OCI-LY3 (cell line): ENCODE measurements at regions not wholly inside any gene's neighbourhood (a gene's known extent, or its start where the extent isn't known, plus 50 kb on each side); places are given as distances from the start of the nearest gene placed in this dataset.
"Not testable (repeated sequence)": the region's sequence is repeated elsewhere in the genome, so short reads cannot be mapped to it uniquely, and the experiment has no call there.

Experiments
- H2AFZ ChIP-seq: fragments of 200-600, 300-600 bp; shearing (Covaris generic); 2 replicates; pipeline ENCODE4 v1.6.0; 2014; ENCODE audit warnings: antibody characterized with exemption, low read depth, low read length
- H3K27ac ChIP-seq: fragments of 200-600, 300-600 bp; sonication (generic); 2 replicates; pipeline ENCODE4 v1.5.1; 2014; ENCODE audit warnings: mild to moderate bottlenecking, low read length, moderate library complexity, mixed read lengths
- H3K27me3 ChIP-seq: fragments of 200-600, 300-600 bp; sonication (generic); 2 replicates; pipeline ENCODE4 v1.6.1; 2014; ENCODE audit warnings: low read depth, low read length, mixed read lengths
- H3K36me3 ChIP-seq: fragments of 200-600, 300-600 bp; sonication (generic); replicated peaks from 2 replicates; pipeline ENCODE3; 2014; ENCODE audit warnings: low read depth, low read length, mixed read lengths
- H3K4me1 ChIP-seq: fragments of 300-600, 200-600 bp; sonication (generic); 2 replicates; pipeline ENCODE4 v1.6.1; 2014; ENCODE audit warnings: low read length, mixed read lengths
- H3K4me2 ChIP-seq: fragments of 200-600, 300-600 bp; sonication (generic); 2 replicates; pipeline ENCODE4 v1.6.1; 2014; ENCODE audit warnings: low read length, mixed read lengths
- H3K4me3 ChIP-seq: fragments of 300-600, 200-600 bp; sonication (generic); 2 replicates; pipeline ENCODE4 v1.5.1; 2014; ENCODE audit warnings: antibody characterized with exemption, mild to moderate bottlenecking, low read length, moderate library complexity
- H3K79me2 ChIP-seq: fragments of 300-600, 200-600 bp; shearing (Covaris generic); 2 replicates; pipeline ENCODE4 v1.6.1; 2014; ENCODE audit warnings: mild to moderate bottlenecking, low read length, mixed read lengths
- H3K9ac ChIP-seq: fragments of 300-600, 200-600 bp; shearing (Covaris generic); 2 replicates; pipeline ENCODE4 v1.6.0; 2014; ENCODE audit warnings: mild to moderate bottlenecking, low read length, moderate library complexity
- H3K9me3 ChIP-seq: fragments of 200-600, 300-600 bp; shearing (Covaris generic); 2 replicates; pipeline ENCODE4 v1.6.1; 2014; ENCODE audit warnings: low read length, mixed read lengths; ENCODE audit not compliant: insufficient read depth
- H4K20me1 ChIP-seq: fragments of 200-600, 300-600 bp; sonication (generic); 2 replicates; pipeline ENCODE4 v1.6.1; 2016; ENCODE audit warnings: low read length, mixed read lengths; ENCODE audit not compliant: insufficient read depth
- EZH2phosphoT487 ChIP-seq: fragments of 200-600 bp; shearing (Covaris generic); IDR thresholded peaks from 2 replicates; pipeline ENCODE4 v1.6.1; 2018; ENCODE audit warnings: antibody characterized with exemption, mixed run types, low read depth
- TF ChIP-seq, protein P1 (sequence below): fragments of 200-600, 300-600 bp; sonication (generic); IDR thresholded peaks from 2 replicates; pipeline ENCODE4 v1.5.1; 2014; ENCODE audit warnings: antibody characterized with exemption, low read length, low read depth

DNA sequence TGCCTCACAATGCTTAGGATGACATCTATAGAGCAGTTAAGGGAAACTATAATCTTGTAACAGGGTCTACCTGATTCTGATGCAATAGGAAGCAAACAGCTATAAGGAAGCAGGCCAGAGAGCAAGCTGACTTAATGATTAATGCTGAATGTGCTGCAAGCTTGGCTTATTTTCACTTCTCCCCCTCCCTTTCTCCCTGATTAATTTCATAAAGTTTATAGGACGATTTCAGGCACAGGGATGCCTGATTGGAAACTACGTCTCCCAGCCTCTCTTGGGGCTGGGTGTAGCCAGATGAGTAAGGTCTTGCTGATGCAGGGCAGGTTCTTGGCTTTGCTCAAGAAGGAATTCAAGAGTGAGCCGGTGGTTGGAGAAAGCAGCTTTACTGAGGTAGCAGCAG, 82.8 kb upstream of the MRI1 start:
- Histone ChIP-seq H3K4me3 (no peak overlapping the region), H3K27me3 (0 out of 2 replicates have a peak, but pooled peaks cover 7% of the 10 kb centered on the region)
- no peak for TF ChIP-seq EZH2phosphoT487
- TF ChIP-seq, protein P1, sequence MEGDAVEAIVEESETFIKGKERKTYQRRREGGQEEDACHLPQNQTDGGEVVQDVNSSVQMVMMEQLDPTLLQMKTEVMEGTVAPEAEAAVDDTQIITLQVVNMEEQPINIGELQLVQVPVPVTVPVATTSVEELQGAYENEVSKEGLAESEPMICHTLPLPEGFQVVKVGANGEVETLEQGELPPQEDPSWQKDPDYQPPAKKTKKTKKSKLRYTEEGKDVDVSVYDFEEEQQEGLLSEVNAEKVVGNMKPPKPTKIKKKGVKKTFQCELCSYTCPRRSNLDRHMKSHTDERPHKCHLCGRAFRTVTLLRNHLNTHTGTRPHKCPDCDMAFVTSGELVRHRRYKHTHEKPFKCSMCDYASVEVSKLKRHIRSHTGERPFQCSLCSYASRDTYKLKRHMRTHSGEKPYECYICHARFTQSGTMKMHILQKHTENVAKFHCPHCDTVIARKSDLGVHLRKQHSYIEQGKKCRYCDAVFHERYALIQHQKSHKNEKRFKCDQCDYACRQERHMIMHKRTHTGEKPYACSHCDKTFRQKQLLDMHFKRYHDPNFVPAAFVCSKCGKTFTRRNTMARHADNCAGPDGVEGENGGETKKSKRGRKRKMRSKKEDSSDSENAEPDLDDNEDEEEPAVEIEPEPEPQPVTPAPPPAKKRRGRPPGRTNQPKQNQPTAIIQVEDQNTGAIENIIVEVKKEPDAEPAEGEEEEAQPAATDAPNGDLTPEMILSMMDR: no peak

GRCh38 chr19:13680708-13681360, 83.5 kb upstream of the MRI1 start:
- H3K27ac ChIP-seq, H3K9ac ChIP-seq, H3K4me2 ChIP-seq, H3K36me3 ChIP-seq, H2AFZ ChIP-seq, H3K79me2 ChIP-seq, H3K4me1 ChIP-seq, H4K20me1 ChIP-seq, H3K27me3 ChIP-seq, H3K4me3 ChIP-seq: not testable (repeated sequence)
- peaks cover 21% of the 10 kb centered on the region for H3K9me3 ChIP-seq

More for the DNA sequence above, 82.8 kb upstream of the MRI1 start:
- no peak overlapping the region for H3K4me2 ChIP-seq
- no peak overlapping the region for H3K27ac ChIP-seq
- H3K36me3 ChIP-seq: no peaks in the 10 kb centered on the region
- H3K79me2 ChIP-seq: no peaks in the 10 kb centered on the region
- no peak overlapping the region for H2AFZ ChIP-seq
- H4K20me1 ChIP-seq: no peaks in the 10 kb centered on the region
- no peak overlapping the region for H3K9ac ChIP-seq
- H3K9me3 ChIP-seq: peaks cover 21% of the 10 kb centered on the region
- H3K4me1 ChIP-seq: no peaks in the 10 kb centered on the region

GRCh38 chr19:13676967-13677366, 87.4 kb upstream of the MRI1 start:
- not testable (repeated sequence) for H3K4me1 ChIP-seq, H3K27me3 ChIP-seq, H3K4me2 ChIP-seq

DNA sequence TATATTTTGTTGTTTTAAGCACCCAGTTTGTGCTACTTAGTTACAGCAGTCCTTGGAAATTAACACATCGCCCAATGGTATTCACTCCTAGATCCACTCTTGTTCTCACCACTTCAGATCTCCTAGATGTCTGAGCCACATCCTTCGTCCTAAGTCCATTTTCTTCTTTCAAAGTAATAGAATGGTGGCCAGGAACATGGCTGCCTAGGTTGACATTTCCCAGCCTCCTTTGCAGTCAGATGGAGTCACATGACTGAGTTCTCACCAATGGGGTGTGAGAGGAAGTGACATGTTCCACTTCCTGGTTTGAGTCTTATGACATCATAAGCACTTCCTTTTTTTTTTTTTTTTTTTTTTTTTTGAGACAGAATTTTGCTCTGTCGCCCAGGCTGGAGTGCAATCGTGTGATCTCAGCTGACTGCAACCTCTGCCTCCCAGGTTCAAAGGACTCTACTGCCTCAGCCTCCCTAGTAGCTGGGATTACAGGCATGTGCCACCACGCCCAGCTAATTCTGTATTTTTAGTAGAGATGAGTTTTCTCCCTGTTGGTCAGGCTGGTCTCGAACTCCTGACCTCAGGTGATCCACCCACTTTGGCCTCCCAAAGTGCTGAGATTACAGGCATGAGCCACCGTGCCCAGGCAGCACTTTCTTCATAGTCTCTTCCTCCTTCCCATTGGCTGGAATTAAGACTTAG, 91.7 kb upstream of the MRI1 start:
- H2AFZ ChIP-seq: peak overlapping the region; percentile 86; the same call in 1 of the 2 replicates

More at GRCh38 chr19:13676967-13677366, 87.4 kb upstream of the MRI1 start:
- H3K4me3 ChIP-seq, H2AFZ ChIP-seq, H4K20me1 ChIP-seq, H3K36me3 ChIP-seq, H3K27ac ChIP-seq, H3K9ac ChIP-seq, H3K79me2 ChIP-seq: not testable (repeated sequence)
- peaks cover 26% of the 10 kb centered on the region for H3K9me3 ChIP-seq

DNA sequence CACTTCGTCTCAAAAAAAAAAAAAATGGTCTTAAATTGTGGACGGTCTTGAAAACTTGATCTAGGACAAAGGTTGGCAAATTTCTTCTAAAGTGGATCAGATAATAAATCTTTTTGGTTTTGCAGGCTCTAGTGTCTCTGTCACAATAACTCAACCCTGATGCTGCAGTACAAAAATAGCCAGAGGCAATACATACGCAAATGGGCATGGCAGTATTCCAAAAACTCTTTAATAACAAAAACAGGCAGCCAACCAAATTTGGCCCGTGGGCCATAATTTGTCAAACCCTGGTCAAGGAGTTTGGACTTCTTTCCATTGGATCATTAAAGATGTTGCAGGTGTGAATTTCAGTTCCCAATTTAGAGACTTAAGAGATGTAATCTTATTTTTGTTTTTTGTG, 93.5 kb upstream of the MRI1 start:
- Histone ChIP-seq H3K9ac (no peak overlapping the region), H3K27ac (no peak overlapping the region), H3K36me3 (peaks cover 8% of the 10 kb centered on the region), H3K4me2 (no peak overlapping the region), H3K79me2 (no peaks in the 10 kb centered on the region), H2AFZ (no peak overlapping the region), H3K27me3 (0 out of 2 replicates have a peak, but pooled peaks cover 4% of the 10 kb centered on the region), H3K4me1 (peaks cover 6% of the 10 kb centered on the region), H4K20me1 (no peaks in the 10 kb centered on the region), H3K9me3 (peaks cover 5% of the 10 kb centered on the region; the same call in 1 of the 2 replicates), H3K4me3 (no peak overlapping the region)
- TF ChIP-seq EZH2phosphoT487: no peak
- TF ChIP-seq, protein P1: no peak

More for the DNA sequence above, 91.7 kb upstream of the MRI1 start:
- not testable (repeated sequence) for H4K20me1 ChIP-seq, H3K4me1 ChIP-seq, H3K79me2 ChIP-seq, H3K9me3 ChIP-seq, H3K36me3 ChIP-seq, H3K27me3 ChIP-seq, H3K9ac ChIP-seq, H3K27ac ChIP-seq
- H3K4me2 ChIP-seq: peak overlapping the region; percentile 40
- peak overlapping the region; percentile 58 for H3K4me3 ChIP-seq
